ENCODE measurements at regions not wholly inside any gene's neighbourhood (a gene's known extent, or its start where the extent isn't known, plus 50 kb on each side); places are given as distances from the start of the nearest gene placed in this dataset.

DNA sequence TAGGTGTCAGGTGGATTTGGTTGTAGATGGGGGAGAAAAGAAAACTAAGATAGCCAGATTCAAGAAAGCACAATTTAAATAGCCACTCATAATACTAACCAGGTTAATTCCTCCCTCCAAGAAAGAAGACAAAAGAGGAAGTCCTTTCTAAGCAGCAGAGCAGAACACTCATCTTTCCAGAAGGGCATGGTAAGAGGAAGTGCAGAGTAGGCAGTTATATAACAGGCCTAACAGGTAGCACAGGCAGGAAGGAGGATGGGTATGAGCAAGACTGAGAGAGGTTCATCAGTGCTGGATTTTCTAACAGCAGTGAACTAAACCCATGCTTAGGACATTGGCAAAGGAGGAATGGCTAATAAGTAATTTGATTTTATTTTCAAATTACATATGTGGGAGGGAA, 517.5 kb downstream of the PLPP3 start:
- in situ Hi-C loops (cut with MboI; ENCODE audit: low sequenced_read_pairs, unreplicated experiment) = no loop called here
- DNase-seq (ENCODE audit: low spot score) = no peak
- TF ChIP-seq, protein P1, sequence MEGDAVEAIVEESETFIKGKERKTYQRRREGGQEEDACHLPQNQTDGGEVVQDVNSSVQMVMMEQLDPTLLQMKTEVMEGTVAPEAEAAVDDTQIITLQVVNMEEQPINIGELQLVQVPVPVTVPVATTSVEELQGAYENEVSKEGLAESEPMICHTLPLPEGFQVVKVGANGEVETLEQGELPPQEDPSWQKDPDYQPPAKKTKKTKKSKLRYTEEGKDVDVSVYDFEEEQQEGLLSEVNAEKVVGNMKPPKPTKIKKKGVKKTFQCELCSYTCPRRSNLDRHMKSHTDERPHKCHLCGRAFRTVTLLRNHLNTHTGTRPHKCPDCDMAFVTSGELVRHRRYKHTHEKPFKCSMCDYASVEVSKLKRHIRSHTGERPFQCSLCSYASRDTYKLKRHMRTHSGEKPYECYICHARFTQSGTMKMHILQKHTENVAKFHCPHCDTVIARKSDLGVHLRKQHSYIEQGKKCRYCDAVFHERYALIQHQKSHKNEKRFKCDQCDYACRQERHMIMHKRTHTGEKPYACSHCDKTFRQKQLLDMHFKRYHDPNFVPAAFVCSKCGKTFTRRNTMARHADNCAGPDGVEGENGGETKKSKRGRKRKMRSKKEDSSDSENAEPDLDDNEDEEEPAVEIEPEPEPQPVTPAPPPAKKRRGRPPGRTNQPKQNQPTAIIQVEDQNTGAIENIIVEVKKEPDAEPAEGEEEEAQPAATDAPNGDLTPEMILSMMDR (IDR thresholded peaks at IDR 0.05; ENCODE audit: borderline replicate concordance, control extremely low read depth, extremely low read depth, insufficient read depth, missing control alignments) = no peak

DNA sequence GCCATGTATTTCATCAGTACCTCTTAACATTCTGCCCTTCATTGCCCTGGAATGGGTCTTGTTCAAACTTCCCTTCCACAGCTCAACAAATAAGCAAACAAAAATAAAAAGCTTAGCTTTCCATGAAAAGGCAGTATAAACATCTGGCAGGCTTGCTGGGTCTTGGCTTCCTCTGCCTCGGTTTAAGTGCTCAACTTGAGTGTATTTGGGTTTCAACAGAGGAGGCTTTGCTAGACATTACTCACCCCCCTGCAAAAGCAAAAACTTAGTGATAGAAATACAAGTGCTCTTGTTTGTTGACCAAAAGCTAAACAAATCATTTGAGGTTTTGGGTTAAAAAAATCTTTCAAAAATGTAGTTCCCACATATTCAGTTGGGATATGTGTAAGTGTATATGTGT, 518.5 kb downstream of the PLPP3 start:
- TF ChIP-seq, protein P1 (IDR thresholded peaks at IDR 0.05; ENCODE audit: borderline replicate concordance, control extremely low read depth, extremely low read depth, insufficient read depth, missing control alignments) = no peak
- in situ Hi-C loops (cut with MboI; ENCODE audit: low sequenced_read_pairs, unreplicated experiment) = no loop called here
- no peak for DNase-seq (ENCODE audit: low spot score)

DNA sequence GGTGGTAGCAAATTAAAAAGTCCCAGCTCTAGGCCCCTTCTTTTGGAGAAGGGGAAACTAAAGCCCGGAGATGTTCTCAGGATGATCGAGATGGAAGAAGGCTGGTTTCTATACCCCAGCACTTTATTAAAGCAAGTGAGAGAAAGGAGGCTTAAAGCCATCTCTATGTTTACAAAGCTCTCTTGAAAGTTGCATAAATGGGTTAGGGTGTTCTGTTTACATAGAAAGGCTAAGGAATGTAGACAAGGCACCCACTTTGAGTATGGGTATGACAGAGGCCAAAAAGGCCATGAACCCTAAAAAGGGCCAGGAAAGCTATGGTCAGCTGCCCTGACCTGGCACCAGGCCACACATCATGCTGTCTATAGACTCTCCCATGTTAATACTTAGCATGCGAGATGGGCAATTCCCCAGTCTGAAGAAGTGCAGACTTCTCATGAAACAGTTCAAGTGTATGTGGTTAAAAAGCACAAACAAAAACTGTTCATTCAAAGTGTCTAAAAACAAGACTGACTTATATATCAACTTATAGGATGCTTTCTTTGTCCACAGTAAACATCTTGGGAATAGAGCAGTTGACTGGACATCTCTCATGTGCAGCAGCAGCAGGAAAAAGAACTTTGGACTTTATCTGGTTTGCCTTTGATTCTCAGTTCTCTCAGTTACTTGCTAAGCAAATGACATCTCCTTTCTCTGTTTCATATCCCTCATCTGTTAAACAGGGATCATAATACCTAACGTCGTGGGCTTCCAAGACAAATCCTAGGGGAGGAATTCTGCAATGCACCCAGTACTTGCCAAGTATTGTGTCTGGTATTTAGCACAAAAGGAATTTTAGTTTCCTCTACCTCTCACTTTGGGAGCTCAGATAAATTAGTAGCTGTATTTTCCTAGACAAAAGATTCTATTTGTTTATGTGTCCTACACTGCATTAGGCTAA, 521.6 kb downstream of the PLPP3 start:
- in situ Hi-C loops (cut with MboI; ENCODE audit: low sequenced_read_pairs, unreplicated experiment) = no loop called here
- TF ChIP-seq, protein P1 (IDR thresholded peaks at IDR 0.05; ENCODE audit: borderline replicate concordance, control extremely low read depth, extremely low read depth, insufficient read depth, missing control alignments) = no peak
- no peak for DNase-seq (ENCODE audit: low spot score)

DNA sequence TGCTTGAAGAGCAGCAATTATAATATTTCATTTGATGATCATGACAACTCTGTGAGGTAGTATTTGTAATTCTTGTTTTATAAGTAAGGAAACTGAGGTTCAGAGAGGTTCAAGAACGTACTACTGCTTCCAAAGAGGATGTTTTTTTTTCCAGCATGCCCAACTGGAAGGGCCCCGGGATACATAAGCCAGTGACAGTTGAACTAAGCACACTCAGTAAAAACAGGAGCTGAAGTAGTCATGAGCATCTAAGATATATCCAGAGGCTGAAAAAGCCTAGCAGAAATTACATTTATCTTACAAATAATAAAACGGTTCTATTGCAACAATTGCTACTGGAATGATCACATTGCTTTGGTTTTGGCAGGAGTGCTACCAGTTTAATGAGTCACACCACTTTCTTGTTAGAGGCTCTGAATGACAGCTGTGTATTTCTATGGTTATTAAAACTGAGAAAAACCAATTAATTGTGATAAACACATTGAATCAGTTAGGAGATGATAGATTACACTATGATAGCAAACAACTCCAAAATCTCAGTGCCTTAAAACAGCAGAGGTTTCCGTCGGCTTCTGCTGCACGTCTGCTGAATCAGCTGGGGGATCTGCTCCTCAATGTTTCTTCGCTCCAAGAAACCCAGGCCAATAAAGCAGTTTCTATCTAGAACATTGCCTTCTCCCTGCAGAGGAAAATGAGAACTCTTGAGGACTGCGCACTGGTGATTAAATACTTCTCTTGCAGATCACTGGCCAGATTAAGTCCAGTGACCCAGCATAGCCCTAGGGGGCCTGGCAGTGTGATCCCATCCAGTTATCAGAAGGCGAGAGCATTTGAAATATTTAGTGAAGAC, 522.7 kb downstream of the PLPP3 start:
- in situ Hi-C loops (cut with MboI; ENCODE audit: low sequenced_read_pairs, unreplicated experiment) = no loop called here
- TF ChIP-seq, protein P1 (IDR thresholded peaks at IDR 0.05; ENCODE audit: borderline replicate concordance, control extremely low read depth, extremely low read depth, insufficient read depth, missing control alignments) = no peak
- DNase-seq (ENCODE audit: low spot score) = no peak

DNA sequence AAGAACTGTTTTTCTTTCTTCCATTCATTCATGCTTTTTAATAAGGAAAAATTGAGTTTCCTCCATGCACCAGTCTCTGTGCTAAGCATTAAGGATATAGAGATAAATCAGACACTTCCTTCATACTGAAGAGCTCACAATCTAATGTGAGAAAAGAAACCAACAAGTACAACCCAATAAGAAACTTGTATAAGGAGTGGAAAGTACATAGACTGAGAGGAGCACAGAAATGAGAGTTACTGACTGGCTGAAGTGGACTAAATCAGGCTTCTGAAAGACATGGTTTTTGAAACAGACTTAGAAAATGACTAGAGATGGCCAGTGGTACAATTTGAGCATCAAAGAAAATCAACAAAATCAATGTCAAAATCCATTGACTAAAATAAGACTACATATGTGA, 524.4 kb downstream of the PLPP3 start:
- TF ChIP-seq, protein P1 (IDR thresholded peaks at IDR 0.05; ENCODE audit: borderline replicate concordance, control extremely low read depth, extremely low read depth, insufficient read depth, missing control alignments) = no peak
- in situ Hi-C loops (cut with MboI; ENCODE audit: low sequenced_read_pairs, unreplicated experiment) = no loop called here
- DNase-seq (ENCODE audit: low spot score) = no peak

GRCh38 chr1:56052041-56052440, 527.3 kb downstream of the PLPP3 start:
- in situ Hi-C loops (cut with MboI; ENCODE audit: low sequenced_read_pairs, unreplicated experiment) = no loop called here
- DNase-seq (ENCODE audit: low spot score) = no peak
- TF ChIP-seq, protein P1 (IDR thresholded peaks at IDR 0.05; ENCODE audit: borderline replicate concordance, control extremely low read depth, extremely low read depth, insufficient read depth, missing control alignments) = no peak

Data from GM13976 (cell line).